DOHH2 (cell line): ENCODE measurements at regions not wholly inside any gene's neighbourhood (a gene's known extent, or its start where the extent isn't known, plus 50 kb on each side); places are given as distances from the start of the nearest gene placed in this dataset.
"Not testable (repeated sequence)": the region's sequence is repeated elsewhere in the genome, so short reads cannot be mapped to it uniquely, and the experiment has no call there.

ENCODE experiments used
- CTCF ChIP-seq: fragments of 200-600 bp; sonication (generic); IDR thresholded peaks from one replicate; pipeline ENCODE4 v1.5.1; 2014; ENCODE audit warnings: antibody characterized with exemption, mild to moderate bottlenecking, low read depth, low read length; ENCODE audit not compliant: poor library complexity, severe bottlenecking
- EZH2phosphoT487 ChIP-seq: fragments of 200-600 bp; sonication (generic); IDR thresholded peaks from 2 replicates; pipeline ENCODE4 v1.6.1; 2017; ENCODE audit warnings: borderline replicate concordance, mild to moderate bottlenecking, antibody characterized with exemption, low read length, moderate library complexity, mixed read lengths

DNA sequence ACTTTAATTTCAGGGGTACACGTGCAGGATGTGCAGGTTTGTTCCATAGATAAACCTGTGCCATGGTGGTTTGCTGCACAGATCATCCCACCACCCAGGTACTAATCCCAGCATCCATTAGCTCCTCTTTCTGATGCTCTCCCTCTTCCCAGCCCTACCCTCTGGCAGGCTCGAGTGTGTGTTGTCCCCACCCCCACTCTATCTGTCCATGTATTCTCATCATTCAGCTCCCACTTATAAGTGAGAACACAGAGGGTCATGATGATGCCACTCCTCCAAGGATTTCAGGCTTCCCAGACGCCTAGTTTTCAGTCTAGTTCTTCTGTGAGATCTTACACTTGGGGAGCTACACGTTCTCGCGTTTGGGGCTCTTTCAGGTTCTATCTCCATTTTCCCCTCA, 93.4 kb upstream of the NBPF11 start:
- not testable (repeated sequence) for TF ChIP-seq CTCF, EZH2phosphoT487
